ENCODE measurements at regions not wholly inside any gene's neighbourhood (a gene's known extent, or its start where the extent isn't known, plus 50 kb on each side); places are given as distances from the start of the nearest gene placed in this dataset.

DNA sequence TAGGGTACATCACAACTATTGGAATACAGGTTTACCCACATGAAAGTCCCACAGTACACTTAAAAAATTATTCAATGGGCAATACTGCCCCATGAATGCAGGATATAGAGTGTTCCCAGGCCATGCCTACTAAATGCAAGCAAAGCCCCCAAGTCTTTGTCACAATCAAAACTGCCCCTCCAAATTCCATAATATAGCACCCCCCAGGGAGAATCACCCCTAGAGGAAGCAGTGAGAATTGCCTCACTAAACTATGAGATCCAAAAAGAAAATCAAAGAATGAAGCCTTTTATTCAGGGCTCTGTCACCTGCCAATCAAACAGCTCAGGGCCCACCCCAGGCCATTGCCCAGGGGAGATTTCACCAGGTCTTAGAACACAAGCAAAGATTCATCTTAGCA is 90.8 kb downstream of the ATPSCKMT start:
- TF ChIP-seq, protein P1, sequence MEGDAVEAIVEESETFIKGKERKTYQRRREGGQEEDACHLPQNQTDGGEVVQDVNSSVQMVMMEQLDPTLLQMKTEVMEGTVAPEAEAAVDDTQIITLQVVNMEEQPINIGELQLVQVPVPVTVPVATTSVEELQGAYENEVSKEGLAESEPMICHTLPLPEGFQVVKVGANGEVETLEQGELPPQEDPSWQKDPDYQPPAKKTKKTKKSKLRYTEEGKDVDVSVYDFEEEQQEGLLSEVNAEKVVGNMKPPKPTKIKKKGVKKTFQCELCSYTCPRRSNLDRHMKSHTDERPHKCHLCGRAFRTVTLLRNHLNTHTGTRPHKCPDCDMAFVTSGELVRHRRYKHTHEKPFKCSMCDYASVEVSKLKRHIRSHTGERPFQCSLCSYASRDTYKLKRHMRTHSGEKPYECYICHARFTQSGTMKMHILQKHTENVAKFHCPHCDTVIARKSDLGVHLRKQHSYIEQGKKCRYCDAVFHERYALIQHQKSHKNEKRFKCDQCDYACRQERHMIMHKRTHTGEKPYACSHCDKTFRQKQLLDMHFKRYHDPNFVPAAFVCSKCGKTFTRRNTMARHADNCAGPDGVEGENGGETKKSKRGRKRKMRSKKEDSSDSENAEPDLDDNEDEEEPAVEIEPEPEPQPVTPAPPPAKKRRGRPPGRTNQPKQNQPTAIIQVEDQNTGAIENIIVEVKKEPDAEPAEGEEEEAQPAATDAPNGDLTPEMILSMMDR (optimal IDR thresholded peaks at IDR 0.05 in 1 of 3, IDR thresholded peaks at IDR 0.05 in 1 of 3, conservative IDR thresholded peaks at IDR 0.05 in 1 of 3; ENCODE audit: extremely low read depth in 1 of 3, insufficient read depth in 2 of 3, low read length in 3 of 3): peak in 1 of 3 experiments; percentile 21
- no peak for TF ChIP-seq EZH2 (IDR thresholded peaks at IDR 0.05; ENCODE audit: low read length)
